Activated CD8-positive, alpha-beta T cell treated with anti-CD3 and anti-CD28 coated beads for 36 hours (primary cell): ENCODE measurements at regions not wholly inside any gene's neighbourhood (a gene's known extent, or its start where the extent isn't known, plus 50 kb on each side); places are given as distances from the start of the nearest gene placed in this dataset.

ENCODE experiments used
- ATAC-seq: fragments of 200-7000 bp; cut with Tn5 transposase; one replicate; pipeline ENCODE4 v1.10.0; 2021; ENCODE audit warnings: mild to moderate bottlenecking, moderate library complexity
- CTCF ChIA-PET: fragments of 350-600 bp; sonication (Branson Sonifier 250); formaldehyde crosslinking; loops from one replicate; lab custom pipeline; 2021; ENCODE audit warnings: antibody characterized with exemption; lab: Charles Lee
- POLR2A ChIA-PET: fragments of 350-600 bp; sonication (Branson Sonifier 250); formaldehyde crosslinking; loops from one replicate; lab custom pipeline; 2021; ENCODE audit warnings: antibody characterized with exemption; lab: Charles Lee
- DNase-seq: peaks from one replicate; pipeline ENCODE4 v3.0.0-alpha.2; 2020
- H3K27ac Mint-ChIP-seq: one replicate; pipeline ENCODE4 v1.8.0; 2021; ENCODE audit warnings: mild to moderate bottlenecking, mixed read lengths
- H3K27me3 Mint-ChIP-seq: one replicate; pipeline ENCODE4 v1.8.0; 2021; ENCODE audit warnings: mixed read lengths
- H3K36me3 Mint-ChIP-seq: one replicate; pipeline ENCODE4 v1.8.0; 2021; ENCODE audit warnings: low read depth, mixed read lengths
- H3K4me1 Mint-ChIP-seq: one replicate; pipeline ENCODE4 v1.8.0; 2021; ENCODE audit warnings: low read depth, mixed read lengths
- H3K4me3 Mint-ChIP-seq: one replicate; pipeline ENCODE4 v1.8.0; 2021; ENCODE audit warnings: mild to moderate bottlenecking, moderate library complexity, mixed read lengths
- H3K9me3 Mint-ChIP-seq: one replicate; pipeline ENCODE4 v1.8.0; 2021; ENCODE audit warnings: mixed read lengths
- CTCF ChIP-seq: fragments of 200-600 bp; IDR thresholded peaks from one replicate; pipeline ENCODE4 v1.8.0; 2022; ENCODE audit warnings: antibody characterized with exemption, mild to moderate bottlenecking
- intact Hi-C: fragments of 100-400 bp; cut with micrococcal nuclease; formaldehyde crosslinking; loops from one replicate; pipeline ENCODE4 v1.10.0; 2022

DNA sequence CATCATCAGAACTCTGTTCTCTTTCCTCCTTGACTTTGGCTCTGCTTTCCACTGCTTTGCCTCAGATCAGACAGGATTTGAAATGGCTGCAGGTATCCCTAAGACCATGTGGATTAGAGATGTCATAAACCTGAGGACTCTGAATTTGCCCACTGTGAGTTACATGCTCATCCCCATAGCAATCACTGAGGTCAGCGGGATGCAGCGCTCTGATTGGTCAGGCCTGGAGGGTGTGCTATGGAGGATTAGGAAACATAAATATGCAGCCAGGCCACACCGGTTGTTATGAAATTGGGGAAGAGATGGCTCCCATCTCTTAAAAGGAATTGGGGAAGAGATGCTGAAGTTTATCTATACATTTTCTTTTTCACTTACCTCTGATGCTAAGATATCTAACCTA, 73.7 kb upstream of the DNAJC10 start:
- Mint-ChIP-seq H3K4me1 (no peaks in the 10 kb centered on the region), H3K27me3 (peaks cover 2% of the 10 kb centered on the region), H3K36me3 (no peaks in the 10 kb centered on the region), H3K27ac (no peak overlapping the region), H3K9me3 (no peaks in the 10 kb centered on the region), H3K4me3 (no peak overlapping the region)
- intact Hi-C loops, result no loop called here
- ChIA-PET CTCF (no interaction called here), POLR2A (no interaction called here)
- DNase-seq (peak; percentile 36), ATAC-seq (peak; percentile 55)
- TF ChIP-seq CTCF, result no peak

DNA sequence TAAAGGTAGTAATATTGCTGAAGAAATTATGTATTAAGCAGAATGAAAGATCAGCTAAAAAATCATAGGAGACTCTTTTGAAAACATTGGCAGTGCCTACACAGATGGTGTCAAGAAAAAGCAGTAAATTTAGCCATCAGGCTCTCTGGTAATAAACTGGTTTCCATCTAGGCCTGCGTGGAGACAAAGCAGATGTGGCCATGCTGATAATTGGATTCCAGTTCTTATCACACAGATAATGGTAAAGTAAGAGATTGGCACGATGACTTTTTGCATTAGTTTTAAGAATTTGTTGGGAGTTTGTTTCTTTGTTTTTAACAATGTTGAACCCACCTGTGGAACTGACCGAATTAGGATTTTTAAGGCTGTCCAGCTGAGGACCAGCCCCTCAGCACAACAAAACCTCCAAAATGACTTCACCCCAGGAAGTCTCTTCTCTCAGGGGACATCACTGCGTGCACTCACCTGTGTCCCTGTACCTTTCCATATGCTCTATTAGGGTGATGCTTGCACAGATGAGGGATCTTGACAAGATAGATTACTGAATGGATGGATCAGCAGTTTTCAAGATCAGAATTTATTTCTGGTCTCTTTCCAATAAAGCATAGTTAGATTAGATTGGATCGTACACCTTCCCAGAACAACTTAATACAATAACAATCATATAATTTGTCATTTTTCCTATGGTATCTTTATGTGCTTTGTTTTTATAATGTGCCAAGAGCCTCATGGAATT, 69.1 kb upstream of the DNAJC10 start:
- no peaks in the 10 kb centered on the region for H3K36me3 Mint-ChIP-seq
- H3K9me3 Mint-ChIP-seq, result no peaks in the 10 kb centered on the region
- ChIA-PET CTCF (interaction anchor here (1.1 kb wide), 1 partner anchor 460 kb away, joined by 4 read pairs; no protein-coding TSS in a partner anchor), POLR2A (no interaction called here)
- intact Hi-C loops, result no loop called here
- no peak overlapping the region for H3K27ac Mint-ChIP-seq
- no peak for TF ChIP-seq CTCF
- no peaks in the 10 kb centered on the region for H3K27me3 Mint-ChIP-seq
- no peak for DNase-seq
- no peak overlapping the region for H3K4me3 Mint-ChIP-seq
- H3K4me1 Mint-ChIP-seq, result no peaks in the 10 kb centered on the region
- no peak for ATAC-seq

DNA sequence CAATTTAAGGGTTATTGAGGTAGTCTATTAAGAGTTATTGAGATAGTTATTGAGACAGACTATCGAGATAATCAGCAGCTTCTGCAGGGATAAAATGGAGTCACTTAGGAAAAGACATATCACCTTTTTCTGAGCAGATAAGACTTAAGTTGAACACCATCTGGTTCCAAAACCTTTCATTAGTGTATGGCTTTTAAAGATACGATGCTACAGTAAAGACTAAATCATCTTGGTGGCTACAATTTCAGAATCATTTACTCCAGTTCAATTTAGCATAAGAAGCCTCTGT, 68.6 kb upstream of the DNAJC10 start:
- no peaks in the 10 kb centered on the region for H3K27me3 Mint-ChIP-seq
- DNase-seq (no peak), ATAC-seq (no peak)
- ChIA-PET CTCF (interaction anchor here (0.8 to 1.1 kb wide), 2 partner anchors 406 to 461 kb away, joined by 4 read pairs; no protein-coding TSS in a partner anchor), POLR2A (no interaction called here)
- intact Hi-C loops, result no loop called here
- H3K4me1 Mint-ChIP-seq, result no peaks in the 10 kb centered on the region
- no peak overlapping the region for H3K27ac Mint-ChIP-seq
- no peaks in the 10 kb centered on the region for H3K36me3 Mint-ChIP-seq
- TF ChIP-seq CTCF, result no peak
- H3K9me3 Mint-ChIP-seq, result no peaks in the 10 kb centered on the region
- H3K4me3 Mint-ChIP-seq, result no peak overlapping the region

DNA sequence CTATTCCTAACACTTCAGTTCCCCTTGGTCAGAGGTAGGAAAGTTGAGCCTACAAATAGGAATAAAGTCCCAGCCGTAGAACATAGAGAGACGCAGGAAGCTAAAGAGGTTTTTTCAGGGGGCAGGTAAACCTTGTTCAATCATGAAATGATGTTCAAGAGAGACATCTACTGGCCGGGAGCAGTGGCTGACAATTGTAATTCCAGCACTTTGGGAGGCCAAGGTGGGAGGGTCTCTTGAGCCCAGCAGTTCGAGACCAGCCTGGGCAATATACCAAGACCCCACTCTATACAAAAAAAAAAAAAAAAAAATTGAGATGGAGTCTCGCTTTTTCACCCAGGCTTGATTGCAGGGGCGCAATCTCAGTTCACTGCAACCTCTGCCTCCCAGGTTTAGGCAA, 66.7 kb upstream of the DNAJC10 start:
- H3K27ac Mint-ChIP-seq, result no peak overlapping the region
- intact Hi-C loops, result no loop called here
- H3K4me3 Mint-ChIP-seq, result no peak overlapping the region
- CTCF ChIA-PET, result interaction anchor here (0.7 to 2.6 kb wide), 9 partner anchors 18 to 476 kb away, joined by 3 to 18 read pairs (median 3); no protein-coding TSS in a partner anchor
- POLR2A ChIA-PET, result interaction anchor here (0.7 kb wide), 1 partner anchor 15 kb away, joined by 3 read pairs; no protein-coding TSS in a partner anchor
- H3K4me1 Mint-ChIP-seq, result no peaks in the 10 kb centered on the region
- H3K9me3 Mint-ChIP-seq, result no peaks in the 10 kb centered on the region
- H3K36me3 Mint-ChIP-seq, result no peaks in the 10 kb centered on the region
- H3K27me3 Mint-ChIP-seq, result peaks cover 1% of the 10 kb centered on the region
- DNase-seq (peak; percentile 7), ATAC-seq (no peak)
- peak; percentile 11 for TF ChIP-seq CTCF

GRCh38 chr2:182650704-182651103, 65.4 kb upstream of the DNAJC10 start:
- no peak for ATAC-seq
- Mint-ChIP-seq H3K9me3 (no peaks in the 10 kb centered on the region), H3K27ac (no peak overlapping the region), H3K27me3 (peaks cover 4% of the 10 kb centered on the region), H3K36me3 (no peaks in the 10 kb centered on the region), H3K4me1 (no peaks in the 10 kb centered on the region), H3K4me3 (no peak overlapping the region)
- ChIA-PET CTCF (interaction anchor here (1.4 kb wide), 1 partner anchor 464 kb away, joined by 5 read pairs; no protein-coding TSS in a partner anchor), POLR2A (no interaction called here)
- intact Hi-C loops, result loop anchor here (2.0 kb wide), 1 partner anchor 464 kb away; no protein-coding TSS in a partner anchor
- TF ChIP-seq CTCF, result peak; percentile 42
- DNase-seq, result no peak
